Smooth muscle cell (in vitro differentiated cells): ENCODE measurements at regions not wholly inside any gene's neighbourhood (a gene's known extent, or its start where the extent isn't known, plus 50 kb on each side); places are given as distances from the start of the nearest gene placed in this dataset.
"Not testable (repeated sequence)": the region's sequence is repeated elsewhere in the genome, so short reads cannot be mapped to it uniquely, and the experiment has no call there.

ENCODE experiments used
- DNase-seq: peaks from one replicate; lab custom pipeline; 2025; ENCODE audit not compliant: unreplicated experiment; lab: John Stamatoyannopoulos, UW
- H2AFZ ChIP-seq: fragments of 200-600 bp; sonication (generic); 2 replicates; pipeline ENCODE4 v1.6.0; 2016; ENCODE audit warnings: antibody characterized with exemption, low read depth, mild to moderate bottlenecking
- H3F3A ChIP-seq: fragments of 200-600 bp; sonication (generic); 2 replicates; pipeline ENCODE4 v1.6.0; 2017; ENCODE audit warnings: antibody characterized with exemption, low read depth
- H3K27ac ChIP-seq: fragments of 200-600 bp; sonication (generic); 2 replicates; pipeline ENCODE4 v1.5.1; 2016; ENCODE audit warnings: low read depth, mild to moderate bottlenecking
- H3K27me3 ChIP-seq: fragments of 200-600 bp; sonication (generic); 2 replicates; pipeline ENCODE4 v1.6.1; 2016; ENCODE audit warnings: low read depth, mild to moderate bottlenecking
- H3K36me3 ChIP-seq: fragments of 200-600 bp; sonication (generic); 2 replicates; pipeline ENCODE4 v1.5.1; 2016; ENCODE audit warnings: low read depth
- H3K4me1 ChIP-seq: fragments of 200-600 bp; sonication (generic); 2 replicates; pipeline ENCODE4 v1.5.1; 2016; ENCODE audit warnings: low read depth
- H3K4me2 ChIP-seq: fragments of 200-600 bp; sonication (generic); 2 replicates; pipeline ENCODE4 v1.6.0; 2016; ENCODE audit warnings: mild to moderate bottlenecking
- H3K4me3 ChIP-seq: fragments of 200-600 bp; sonication (generic); 2 replicates; pipeline ENCODE4 v1.5.1; 2016; ENCODE audit warnings: mild to moderate bottlenecking
- H3K79me2 ChIP-seq: fragments of 200-600 bp; sonication (generic); 2 replicates; pipeline ENCODE4 v1.6.0; 2016; ENCODE audit warnings: low read depth, mild to moderate bottlenecking
- H3K9ac ChIP-seq: fragments of 200-600 bp; sonication (generic); 2 replicates; pipeline ENCODE4 v1.6.0; 2016; ENCODE audit warnings: low read depth
- H3K9me3 ChIP-seq: fragments of 200-600 bp; sonication (generic); replicated peaks from 2 replicates; pipeline ENCODE4 v1.5.1; 2016; ENCODE audit warnings: low read depth
- H4K20me1 ChIP-seq: fragments of 200-600 bp; sonication (generic); 2 replicates; pipeline ENCODE4 v1.6.0; 2016; ENCODE audit warnings: low read depth
- WGBS: methylation state at CpG from one replicate; pipeline ENCODE4 v1.1.7; 2016; ENCODE audit warnings: low lambda C conversion rate; 5-methylcytosine and 5-hydroxymethylcytosine counted together
- TF ChIP-seq, protein P1 (sequence below): fragments of 200-600 bp; sonication (generic); IDR thresholded peaks from 2 replicates; pipeline ENCODE4 v1.5.1; 2017; ENCODE audit warnings: borderline replicate concordance, mild to moderate bottlenecking, antibody characterized with exemption; ENCODE audit not compliant: insufficient read depth, poor library complexity, severe bottlenecking

DNA sequence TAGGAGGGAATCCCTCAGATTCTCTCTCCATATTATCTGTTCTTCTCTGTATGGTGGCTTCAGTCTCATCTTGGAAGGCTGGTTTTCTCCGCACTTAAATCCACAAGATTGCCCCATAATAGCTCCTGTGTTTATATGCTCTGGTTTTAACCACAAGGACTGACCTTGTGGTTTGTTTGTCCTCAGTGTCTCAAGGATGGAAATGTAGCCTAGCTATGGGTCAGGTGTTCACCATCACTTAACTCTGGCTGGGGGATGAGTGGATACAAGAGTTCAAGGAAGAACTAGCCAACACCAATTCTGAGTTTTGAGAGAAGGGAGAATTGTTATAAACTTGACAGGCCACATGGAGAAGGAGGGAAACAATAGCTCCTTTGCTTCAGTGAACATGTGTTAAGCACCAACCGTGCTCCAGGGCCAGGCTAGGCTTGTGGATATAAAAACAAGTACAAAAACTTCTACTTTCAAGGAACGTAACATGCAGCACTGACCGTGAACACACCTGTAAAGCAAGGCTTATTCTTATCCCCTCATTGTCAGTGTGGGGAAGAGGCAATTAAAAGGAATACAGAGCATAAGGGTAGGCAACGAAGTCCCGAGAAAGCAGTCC is 75.6 kb upstream of the VLDLR start:
- no peaks in the 10 kb centered on the region for H3K79me2 ChIP-seq
- H3F3A ChIP-seq: no peaks in the 10 kb centered on the region
- H3K4me1 ChIP-seq: no peaks in the 10 kb centered on the region
- H3K27me3 ChIP-seq: no peaks in the 10 kb centered on the region
- WGBS: 86% methylated on average over 6 of the region's 6 CpGs
- DNase-seq: no peak
- no peak overlapping the region for H3K9ac ChIP-seq
- no peak overlapping the region for H3K4me3 ChIP-seq
- H3K27ac ChIP-seq: no peak overlapping the region
- no peaks in the 10 kb centered on the region for H3K36me3 ChIP-seq
- no peak overlapping the region for H3K4me2 ChIP-seq
- TF ChIP-seq, protein P1, sequence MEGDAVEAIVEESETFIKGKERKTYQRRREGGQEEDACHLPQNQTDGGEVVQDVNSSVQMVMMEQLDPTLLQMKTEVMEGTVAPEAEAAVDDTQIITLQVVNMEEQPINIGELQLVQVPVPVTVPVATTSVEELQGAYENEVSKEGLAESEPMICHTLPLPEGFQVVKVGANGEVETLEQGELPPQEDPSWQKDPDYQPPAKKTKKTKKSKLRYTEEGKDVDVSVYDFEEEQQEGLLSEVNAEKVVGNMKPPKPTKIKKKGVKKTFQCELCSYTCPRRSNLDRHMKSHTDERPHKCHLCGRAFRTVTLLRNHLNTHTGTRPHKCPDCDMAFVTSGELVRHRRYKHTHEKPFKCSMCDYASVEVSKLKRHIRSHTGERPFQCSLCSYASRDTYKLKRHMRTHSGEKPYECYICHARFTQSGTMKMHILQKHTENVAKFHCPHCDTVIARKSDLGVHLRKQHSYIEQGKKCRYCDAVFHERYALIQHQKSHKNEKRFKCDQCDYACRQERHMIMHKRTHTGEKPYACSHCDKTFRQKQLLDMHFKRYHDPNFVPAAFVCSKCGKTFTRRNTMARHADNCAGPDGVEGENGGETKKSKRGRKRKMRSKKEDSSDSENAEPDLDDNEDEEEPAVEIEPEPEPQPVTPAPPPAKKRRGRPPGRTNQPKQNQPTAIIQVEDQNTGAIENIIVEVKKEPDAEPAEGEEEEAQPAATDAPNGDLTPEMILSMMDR: no peak
- H2AFZ ChIP-seq: no peak overlapping the region
- H4K20me1 ChIP-seq: no peaks in the 10 kb centered on the region
- H3K9me3 ChIP-seq: no peaks in the 10 kb centered on the region

DNA sequence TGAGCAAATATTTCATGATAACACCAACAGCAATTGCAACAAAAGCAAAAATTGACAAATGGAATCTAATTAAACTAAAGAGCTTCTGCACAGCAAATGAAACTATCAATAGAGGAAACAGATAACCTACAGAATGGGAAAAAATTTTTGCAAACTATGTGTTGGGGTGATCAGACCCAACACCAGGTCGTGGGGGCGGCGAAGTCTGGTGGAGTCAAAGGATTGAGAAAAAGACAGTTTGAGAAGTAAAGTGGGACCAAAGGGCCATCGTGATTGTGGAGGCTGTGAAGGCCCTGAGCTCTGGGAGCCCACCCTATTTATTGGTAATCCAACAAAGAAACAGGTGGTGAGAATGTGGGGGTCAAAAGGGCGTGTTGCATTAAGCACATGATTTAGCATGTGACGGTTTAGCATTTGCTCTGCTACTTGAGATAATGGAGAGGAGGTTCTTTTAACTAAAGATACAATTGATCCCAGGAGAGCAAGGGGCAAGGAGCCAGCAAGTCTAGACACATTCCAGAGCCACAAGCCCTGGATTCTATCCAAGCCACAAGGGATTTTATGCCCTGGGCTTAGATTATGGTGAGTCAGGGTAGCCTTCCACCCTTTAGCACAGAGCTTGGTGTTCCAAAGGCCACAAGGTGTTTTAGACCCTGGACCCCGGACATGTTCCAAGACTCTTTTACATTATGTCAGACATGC is 65.5 kb upstream of the VLDLR start:
- not testable (repeated sequence) for H4K20me1 ChIP-seq, H3K27ac ChIP-seq, H3K27me3 ChIP-seq, DNase-seq, H3K36me3 ChIP-seq, H3K9ac ChIP-seq, H3K9me3 ChIP-seq, H3K4me3 ChIP-seq, H2AFZ ChIP-seq, H3K79me2 ChIP-seq, H3K4me1 ChIP-seq, H3K4me2 ChIP-seq
- WGBS: 79% methylated on average over 7 of the region's 7 CpGs
- peaks cover 19% of the 10 kb centered on the region for H3F3A ChIP-seq

DNA sequence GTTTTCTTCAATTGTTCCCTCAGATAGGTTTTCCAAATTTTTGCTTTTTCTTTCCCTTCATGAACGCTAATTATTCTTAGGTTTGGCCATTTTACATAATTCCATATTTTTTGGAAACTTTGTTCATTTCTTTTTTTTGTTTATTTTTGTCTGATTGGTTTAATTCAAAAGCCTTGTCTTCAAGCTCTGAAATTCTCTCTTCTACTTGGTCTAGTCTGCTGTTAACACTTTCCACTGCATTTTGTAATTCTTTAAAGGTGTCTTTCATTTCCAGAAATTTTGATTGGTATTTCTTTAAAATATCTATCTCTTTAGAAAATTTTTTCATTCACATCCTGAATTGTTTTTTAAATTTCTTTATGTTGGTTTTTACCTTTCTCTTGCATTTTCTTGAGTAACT is 63.9 kb upstream of the VLDLR start:
- H3K79me2 ChIP-seq: no peaks in the 10 kb centered on the region
- H2AFZ ChIP-seq: no peak overlapping the region
- no peak overlapping the region for H3K4me3 ChIP-seq
- H3K4me1 ChIP-seq: peaks cover 5% of the 10 kb centered on the region
- no peak overlapping the region for H3K4me2 ChIP-seq
- no peak overlapping the region for H3K27ac ChIP-seq
- H3K27me3 ChIP-seq: no peaks in the 10 kb centered on the region
- no peak overlapping the region for H3K9ac ChIP-seq
- no peak for DNase-seq
- TF ChIP-seq, protein P1: no peak
- H3K9me3 ChIP-seq: no peaks in the 10 kb centered on the region
- WGBS: 100% methylated on average over 1 of the region's 1 CpG
- peaks cover 19% of the 10 kb centered on the region for H3F3A ChIP-seq
- H4K20me1 ChIP-seq: no peaks in the 10 kb centered on the region
- H3K36me3 ChIP-seq: no peaks in the 10 kb centered on the region

DNA sequence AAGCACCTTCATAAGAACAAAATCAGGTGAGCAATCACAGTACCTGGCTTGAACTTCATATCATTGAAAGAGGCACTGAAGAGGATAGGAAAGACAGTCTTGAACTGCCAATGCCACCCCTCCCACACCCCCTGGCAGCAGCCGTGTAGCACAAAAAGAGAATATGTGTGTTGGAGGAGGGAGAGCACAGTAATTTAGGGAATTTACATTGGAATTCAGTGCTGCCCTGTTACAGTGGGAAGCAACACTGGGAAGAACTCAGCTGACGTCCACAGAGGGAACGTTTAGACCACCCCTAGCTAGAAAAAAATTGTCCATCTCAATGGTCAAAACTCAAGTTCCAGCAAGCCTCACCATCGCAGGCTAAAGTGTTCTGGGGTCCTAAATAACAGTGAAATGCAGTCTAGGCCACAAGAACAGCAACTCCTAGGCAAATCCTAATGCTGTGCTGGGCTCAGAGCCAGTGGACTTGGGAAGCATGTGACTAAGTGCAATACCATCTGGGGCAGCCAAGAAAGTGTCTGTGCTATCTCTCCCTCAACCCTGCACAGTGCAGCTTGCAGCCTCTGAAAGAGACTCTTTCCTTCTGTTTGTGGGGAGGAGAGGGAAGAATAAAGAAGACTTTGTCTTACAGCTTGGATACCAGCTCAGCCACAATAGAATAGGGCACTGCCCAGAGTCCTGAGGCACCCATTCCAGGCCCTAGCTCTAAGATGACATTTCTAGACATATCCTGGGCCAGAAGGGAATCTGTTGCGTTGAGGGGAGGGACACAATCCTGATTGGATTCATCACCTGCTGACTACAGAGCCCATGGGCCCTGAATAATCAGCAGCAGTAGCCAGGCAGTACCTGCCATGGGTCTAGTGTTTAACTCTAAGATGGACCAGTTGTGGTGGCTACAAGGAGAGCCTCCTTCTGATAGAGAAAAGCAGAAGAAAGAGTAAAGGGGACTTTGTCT is 62.1 kb upstream of the VLDLR start:
- H3K27ac ChIP-seq: peak overlapping the region; percentile 68
- H3K4me3 ChIP-seq: no peak overlapping the region
- H2AFZ ChIP-seq: no peak overlapping the region
- H3F3A ChIP-seq: peaks cover 19% of the 10 kb centered on the region
- no peaks in the 10 kb centered on the region for H3K27me3 ChIP-seq
- peak overlapping the region; percentile 68 for H3K4me2 ChIP-seq
- peaks cover 5% of the 10 kb centered on the region for H3K4me1 ChIP-seq
- no peak overlapping the region for H3K9ac ChIP-seq
- 20% methylated on average over 5 of the region's 5 CpGs for WGBS
- no peaks in the 10 kb centered on the region for H4K20me1 ChIP-seq
- no peaks in the 10 kb centered on the region for H3K36me3 ChIP-seq
- TF ChIP-seq, protein P1: no peak
- no peaks in the 10 kb centered on the region for H3K9me3 ChIP-seq
- no peaks in the 10 kb centered on the region for H3K79me2 ChIP-seq
- DNase-seq: peak; percentile 18
